SK-N-MC (cell line): ENCODE measurements at regions not wholly inside any gene's neighbourhood (a gene's known extent, or its start where the extent isn't known, plus 50 kb on each side); places are given as distances from the start of the nearest gene placed in this dataset.

Experiments
- EZH2 ChIP-seq: fragments of 200-600 bp; sonication (generic); IDR thresholded peaks from one replicate; pipeline ENCODE4 v1.6.1; 2017; ENCODE audit warnings: antibody characterized with exemption
- FOXP2 ChIP-seq: optimal IDR thresholded peaks from 2 replicates; pipeline ENCODE3; 2011; ENCODE audit warnings: mild to moderate bottlenecking, moderate library complexity; ENCODE audit not compliant: insufficient read depth; ENCODE audit errors: extremely low read length, control extremely low read depth
- POLR2AphosphoS5 ChIP-seq: IDR thresholded peaks from 2 replicates; pipeline ENCODE4 v1.6.1; 2012; ENCODE audit warnings: mild to moderate bottlenecking, low read depth, low read length, borderline replicate concordance

DNA sequence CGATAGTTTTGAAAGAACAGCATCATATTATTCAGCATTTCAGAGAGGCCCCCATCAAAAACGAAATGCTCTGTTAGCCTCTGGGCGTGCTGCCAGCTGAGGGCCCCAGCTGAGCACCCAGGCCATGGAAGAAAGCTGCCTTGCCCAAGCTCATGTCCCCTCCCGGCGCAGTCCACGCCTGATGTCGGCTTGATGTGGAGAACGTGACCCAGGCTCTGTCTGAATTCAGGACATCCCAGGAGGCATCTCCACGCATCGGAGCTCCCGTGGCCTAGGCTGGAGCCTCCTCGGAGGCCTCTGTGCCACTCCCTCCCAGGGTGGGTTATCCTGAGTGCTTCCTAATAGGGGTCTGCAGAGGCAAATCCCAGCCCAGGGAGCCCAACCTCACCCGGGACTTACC lies 218.3 kb upstream of the AKR1E2 start:
- TF ChIP-seq EZH2 (no peak), POLR2AphosphoS5 (no peak), FOXP2 (no peak)
